ENCODE measurements at regions not wholly inside any gene's neighbourhood (a gene's known extent, or its start where the extent isn't known, plus 50 kb on each side); places are given as distances from the start of the nearest gene placed in this dataset.

- DNase-seq, result no peak
Observed at GRCh38 chr6:14440215-14440910, 322.8 kb downstream of the CD83 start.

- DNase-seq, result peak; percentile 59
Observed at GRCh38 chr6:14440940-14441781, 323.6 kb downstream of the CD83 start.

GRCh38 chr6:14442242-14442641 is 324.7 kb downstream of the CD83 start:
- no peak for DNase-seq

- DNase-seq, result no peak
Observed at GRCh38 chr6:14443629-14444268, 326.2 kb downstream of the CD83 start.

GRCh38 chr6:14444295-14444972 is 326.9 kb downstream of the CD83 start:
- no peak for DNase-seq

GRCh38 chr6:14447240-14447639 is 329.7 kb downstream of the CD83 start:
- DNase-seq, result no peak

- DNase-seq, result no peak
Observed at GRCh38 chr6:14448246-14448645, 330.7 kb downstream of the CD83 start.

- no peak for DNase-seq
Observed at GRCh38 chr6:14450133-14450504, 332.5 kb downstream of the CD83 start.

- DNase-seq, result no peak
Observed at GRCh38 chr6:14450578-14450977, 333.0 kb downstream of the CD83 start.

- no peak for DNase-seq
Observed at GRCh38 chr6:14451594-14452374, 334.2 kb downstream of the CD83 start.

GRCh38 chr6:14452567-14453527 is 335.3 kb downstream of the CD83 start:
- no peak for DNase-seq

GRCh38 chr6:14453712-14454472 is 336.3 kb downstream of the CD83 start:
- no peak for DNase-seq

- DNase-seq, result no peak
Observed at GRCh38 chr6:14454473-14454775, 336.9 kb downstream of the CD83 start.

GRCh38 chr6:14455427-14455826 is 337.9 kb downstream of the CD83 start:
- DNase-seq, result no peak

- no peak for DNase-seq
Observed at GRCh38 chr6:14455876-14456648, 338.5 kb downstream of the CD83 start.

GRCh38 chr6:14456941-14457340 is 339.4 kb downstream of the CD83 start:
- DNase-seq, result no peak

GRCh38 chr6:14458669-14459266 is 341.2 kb downstream of the CD83 start:
- DNase-seq, result no peak

- DNase-seq, result no peak
Observed at GRCh38 chr6:14459315-14459714, 341.7 kb downstream of the CD83 start.

GRCh38 chr6:14460556-14460955 is 343.0 kb downstream of the CD83 start:
- DNase-seq, result no peak

All from hindlimb muscle (tissue), 1 donor.